PC-9 (cell line): ENCODE measurements at regions not wholly inside any gene's neighbourhood (a gene's known extent, or its start where the extent isn't known, plus 50 kb on each side); places are given as distances from the start of the nearest gene placed in this dataset.

Experiments
- BruUV-seq: library from RNA; stranded (reverse); fragments of 400-500 nt; replicated peaks from 2 replicates; lab custom pipeline; 2021; lab: Mats Ljungman, UMichigan
- CTCF ChIA-PET: fragments of 300-600 bp; sonication (Branson Sonifier 250); formaldehyde crosslinking; loops from one replicate; lab custom pipeline; 2022; ENCODE audit warnings: antibody characterized with exemption; lab: Charles Lee
- POLR2A ChIA-PET: fragments of 300-600 bp; sonication (Branson Sonifier 250); formaldehyde crosslinking; loops from one replicate; lab custom pipeline; 2022; ENCODE audit warnings: antibody characterized with exemption; ENCODE audit not compliant: unreplicated experiment; lab: Charles Lee
- DNase-seq, 2 experiments: peaks; one replicate each; pipeline versions ENCODE4 v3.0.0 to v3.0.0-alpha.2; 2015 to 2022; ENCODE audit warnings: mixed read lengths in 1 of 2
- H2AFZ ChIP-seq: fragments of 200-600 bp; sonication (generic); 2 replicates; pipeline ENCODE4 v1.8.1; 2017; ENCODE audit warnings: antibody characterized with exemption
- H3F3A ChIP-seq: fragments of 200-600 bp; sonication (generic); 2 replicates; pipeline ENCODE4 v1.8.1; 2017; ENCODE audit warnings: antibody characterized with exemption, mild to moderate bottlenecking, low read depth; ENCODE audit not compliant: insufficient read depth
- H3K27ac ChIP-seq: fragments of 200-600 bp; sonication (generic); 2 replicates; pipeline ENCODE4 v1.6.1; 2016; ENCODE audit warnings: mixed run types
- H3K27me3 ChIP-seq: fragments of 200-600 bp; sonication (generic); 2 replicates; pipeline ENCODE4 v1.6.1; 2016; ENCODE audit warnings: low read depth, mixed run types; ENCODE audit not compliant: insufficient read depth
- H3K36me3 ChIP-seq: fragments of 200-600 bp; sonication (generic); 2 replicates; pipeline ENCODE4 v1.6.1; 2016; ENCODE audit warnings: low read depth, mixed run types
- H3K4me1 ChIP-seq: fragments of 200-600 bp; sonication (generic); replicated peaks from 2 replicates; pipeline ENCODE4 v1.6.1; 2016; ENCODE audit warnings: mixed run types; ENCODE audit not compliant: insufficient read depth
- H3K4me2 ChIP-seq: fragments of 200-600 bp; sonication (generic); 2 replicates; pipeline ENCODE4 v1.6.1; 2017; ENCODE audit warnings: mixed run types
- H3K4me3 ChIP-seq: fragments of 200-600 bp; sonication (generic); 2 replicates; pipeline ENCODE4 v1.6.1; 2016; ENCODE audit warnings: mixed run types
- H3K79me2 ChIP-seq: fragments of 200-600 bp; sonication (generic); 2 replicates; pipeline ENCODE4 v1.6.1; 2017; ENCODE audit warnings: low read depth, mixed run types
- H3K9me2 ChIP-seq: fragments of 200-600 bp; sonication (generic); 2 replicates; pipeline ENCODE4 v1.8.1; 2017; ENCODE audit warnings: mild to moderate bottlenecking; ENCODE audit not compliant: insufficient read depth
- H3K9me3 ChIP-seq: fragments of 200-600 bp; sonication (generic); 2 replicates; pipeline ENCODE4 v1.8.1; 2016; ENCODE audit warnings: low read depth; ENCODE audit not compliant: insufficient read depth
- H4K20me1 ChIP-seq: fragments of 200-600 bp; sonication (generic); 2 replicates; pipeline ENCODE4 v1.8.1; 2017; ENCODE audit not compliant: insufficient read depth
- CTCF ChIP-seq: fragments of 200-600 bp; sonication (generic); conservative IDR thresholded peaks from 2 replicates; pipeline ENCODE4 v1.6.1; 2017; ENCODE audit warnings: mixed run types, antibody characterized with exemption, mild to moderate bottlenecking, moderate library complexity
- EZH2 ChIP-seq: fragments of 200-600 bp; sonication (generic); IDR thresholded peaks from 2 replicates; pipeline ENCODE4 v1.8.0; 2017; ENCODE audit warnings: antibody characterized with exemption, low read depth
- intact Hi-C: fragments of 100-400 bp; cut with micrococcal nuclease; formaldehyde crosslinking; loops from one replicate; pipeline ENCODE4 v1.10.0; 2022; ENCODE audit not compliant: unreplicated experiment

GRCh38 chr11:27916541-27917100, 191.3 kb downstream of the KIF18A start:
- Histone ChIP-seq H3K27me3 (no peaks in the 10 kb centered on the region), H4K20me1 (no peaks in the 10 kb centered on the region; the same call in 1 of the 2 replicates), H3K79me2 (no peaks in the 10 kb centered on the region), H3K27ac (no peak overlapping the region), H3K4me3 (no peak overlapping the region), H3K9me3 (no peaks in the 10 kb centered on the region), H3K9me2 (peaks cover 6% of the 10 kb centered on the region; the same call in 1 of the 2 replicates), H3K4me1 (no peaks in the 10 kb centered on the region), H3K36me3 (no peaks in the 10 kb centered on the region), H3F3A (no peaks in the 10 kb centered on the region), H3K4me2 (no peak overlapping the region), H2AFZ (no peak overlapping the region)
- CTCF ChIA-PET = no interaction called here
- POLR2A ChIA-PET = no interaction called here
- no peak for DNase-seq
- no TSS peak for BruUV-seq
- TF ChIP-seq EZH2 (no peak), CTCF (no peak)
- intact Hi-C loops = no loop called here

- TF ChIP-seq CTCF (no peak), EZH2 (no peak)
- intact Hi-C loops = no loop called here
- no peaks in the 10 kb centered on the region for H4K20me1 ChIP-seq
- no peak for DNase-seq
- no peak overlapping the region for H3K4me2 ChIP-seq
- H3K79me2 ChIP-seq = no peaks in the 10 kb centered on the region
- POLR2A ChIA-PET = no interaction called here
- peaks cover 13% of the 10 kb centered on the region for H3K4me1 ChIP-seq
- no peaks in the 10 kb centered on the region for H3K36me3 ChIP-seq
- H3K9me2 ChIP-seq = no peaks in the 10 kb centered on the region
- peaks cover 7% of the 10 kb centered on the region; the same call in 1 of the 2 replicates for H3F3A ChIP-seq
- H2AFZ ChIP-seq = no peak overlapping the region
- no peak overlapping the region for H3K4me3 ChIP-seq
- no peak overlapping the region for H3K27ac ChIP-seq
- H3K9me3 ChIP-seq = no peaks in the 10 kb centered on the region
- no TSS peak for BruUV-seq
- CTCF ChIA-PET = no interaction called here
- H3K27me3 ChIP-seq = no peaks in the 10 kb centered on the region
Measured at GRCh38 chr11:27914080-27914479, 193.9 kb downstream of the KIF18A start.

GRCh38 chr11:27913650-27914049, 194.3 kb downstream of the KIF18A start:
- no TSS peak for BruUV-seq
- Histone ChIP-seq H3K27me3 (no peaks in the 10 kb centered on the region), H3K4me2 (no peak overlapping the region), H4K20me1 (no peaks in the 10 kb centered on the region), H3K4me1 (peaks cover 13% of the 10 kb centered on the region), H2AFZ (no peak overlapping the region), H3K36me3 (no peaks in the 10 kb centered on the region), H3K9me2 (no peaks in the 10 kb centered on the region), H3K27ac (no peak overlapping the region), H3K9me3 (no peaks in the 10 kb centered on the region), H3F3A (peaks cover 7% of the 10 kb centered on the region; the same call in 1 of the 2 replicates), H3K4me3 (no peak overlapping the region), H3K79me2 (no peaks in the 10 kb centered on the region)
- ChIA-PET POLR2A (no interaction called here), CTCF (no interaction called here)
- no peak for TF ChIP-seq EZH2
- TF ChIP-seq CTCF = no peak
- no peak for DNase-seq
- intact Hi-C loops = no loop called here
